Duodenal mucosa (tissue), 2 donors: ENCODE measurements at regions not wholly inside any gene's neighbourhood (a gene's known extent, or its start where the extent isn't known, plus 50 kb on each side); places are given as distances from the start of the nearest gene placed in this dataset.

Experiments
- H3K27ac ChIP-seq: one replicate; pipeline ENCODE4 v1.7.0; 2013; ENCODE audit warnings: low read depth, low read length
- H3K27me3 ChIP-seq, 2 donors: one replicate each; pipeline ENCODE4 v1.7.0; 2013; ENCODE audit warnings: low read length in 2 of 2, control low read depth in 1 of 2; ENCODE audit not compliant: insufficient read depth in 2 of 2, control insufficient read depth in 1 of 2
- H3K36me3 ChIP-seq, 2 donors: one replicate each; pipeline ENCODE4 v1.7.0; 2013; ENCODE audit warnings: low read length in 2 of 2, control low read depth in 1 of 2; ENCODE audit not compliant: insufficient read depth in 2 of 2, control insufficient read depth in 1 of 2
- H3K4me1 ChIP-seq, 2 donors: one replicate each; pipeline ENCODE4 v1.7.0; 2013; ENCODE audit warnings: low read length in 2 of 2, control low read depth in 1 of 2; ENCODE audit not compliant: insufficient read depth in 2 of 2, control insufficient read depth in 1 of 2
- H3K4me3 ChIP-seq, 2 donors: one replicate each; pipeline ENCODE4 v1.7.0; 2013; ENCODE audit warnings: low read length in 2 of 2, low read depth in 1 of 2
- H3K9ac ChIP-seq, 2 donors: one replicate each; pipeline ENCODE4 v1.7.0; 2013; ENCODE audit warnings: low read length in 2 of 2, low read depth in 1 of 2
- H3K9me3 ChIP-seq, 2 donors: one replicate each; pipeline ENCODE4 v1.7.0; 2013; ENCODE audit warnings: low read length in 2 of 2, control low read depth in 1 of 2; ENCODE audit not compliant: control insufficient read depth in 1 of 2

GRCh38 chr5:107168848-107169752 lies 501.6 kb downstream of the EFNA5 start:
- Histone ChIP-seq H3K27ac (no peak overlapping the region), H3K36me3 (no peaks in the 10 kb centered on the region), H3K27me3 (no peaks in the 10 kb centered on the region), H3K4me3 (no peak overlapping the region), H3K9ac (no peak overlapping the region), H3K9me3 (peaks cover 12 to 18% of the 10 kb centered on the region in 2 donors), H3K4me1 (no peaks in the 10 kb centered on the region)

GRCh38 chr5:107168086-107168485 lies 502.7 kb downstream of the EFNA5 start:
- Histone ChIP-seq H3K27ac (no peak overlapping the region), H3K36me3 (no peaks in the 10 kb centered on the region), H3K27me3 (no peaks in the 10 kb centered on the region), H3K9me3 (peaks cover 12 to 18% of the 10 kb centered on the region in 2 donors), H3K4me3 (no peak overlapping the region), H3K9ac (no peak overlapping the region), H3K4me1 (no peaks in the 10 kb centered on the region)

GRCh38 chr5:107165296-107165695 lies 505.4 kb downstream of the EFNA5 start:
- Histone ChIP-seq H3K4me1 (no peaks in the 10 kb centered on the region), H3K4me3 (no peak overlapping the region), H3K27me3 (no peaks in the 10 kb centered on the region), H3K9ac (no peak overlapping the region), H3K27ac (no peak overlapping the region), H3K9me3 (peaks cover 4 to 7% of the 10 kb centered on the region in 2 donors), H3K36me3 (no peaks in the 10 kb centered on the region)

- H3K4me3 ChIP-seq = no peak overlapping the region
- no peaks in the 10 kb centered on the region for H3K9me3 ChIP-seq
- no peak overlapping the region for H3K27ac ChIP-seq
- H3K9ac ChIP-seq = no peak overlapping the region
- no peaks in the 10 kb centered on the region for H3K36me3 ChIP-seq
- no peaks in the 10 kb centered on the region for H3K4me1 ChIP-seq
- no peaks in the 10 kb centered on the region for H3K27me3 ChIP-seq
Observed at GRCh38 chr5:107157809-107158208, 512.9 kb downstream of the EFNA5 start.

GRCh38 chr5:107155707-107156106 lies 515.0 kb downstream of the EFNA5 start:
- H3K36me3 ChIP-seq = no peaks in the 10 kb centered on the region
- H3K27me3 ChIP-seq = no peaks in the 10 kb centered on the region
- H3K4me3 ChIP-seq = no peak overlapping the region
- H3K4me1 ChIP-seq = no peaks in the 10 kb centered on the region
- H3K27ac ChIP-seq = no peak overlapping the region
- no peaks in the 10 kb centered on the region for H3K9me3 ChIP-seq
- H3K9ac ChIP-seq = no peak overlapping the region

- Histone ChIP-seq H3K9ac (no peak overlapping the region), H3K27me3 (no peaks in the 10 kb centered on the region), H3K4me1 (no peaks in the 10 kb centered on the region), H3K4me3 (no peak overlapping the region), H3K36me3 (no peaks in the 10 kb centered on the region), H3K9me3 (no peaks in the 10 kb centered on the region), H3K27ac (no peak overlapping the region)
Observed at GRCh38 chr5:107154593-107154992, 516.1 kb downstream of the EFNA5 start.

GRCh38 chr5:107153283-107153682 lies 517.5 kb downstream of the EFNA5 start:
- no peak overlapping the region for H3K9ac ChIP-seq
- H3K27ac ChIP-seq = no peak overlapping the region
- H3K36me3 ChIP-seq = no peaks in the 10 kb centered on the region
- H3K27me3 ChIP-seq = no peaks in the 10 kb centered on the region
- no peak overlapping the region for H3K4me3 ChIP-seq
- no peaks in the 10 kb centered on the region for H3K9me3 ChIP-seq
- H3K4me1 ChIP-seq = no peaks in the 10 kb centered on the region

- no peak overlapping the region for H3K4me3 ChIP-seq
- no peaks in the 10 kb centered on the region for H3K27me3 ChIP-seq
- H3K9me3 ChIP-seq = no peaks in the 10 kb centered on the region
- no peaks in the 10 kb centered on the region for H3K36me3 ChIP-seq
- no peaks in the 10 kb centered on the region for H3K4me1 ChIP-seq
- no peak overlapping the region for H3K9ac ChIP-seq
- H3K27ac ChIP-seq = no peak overlapping the region
Observed at GRCh38 chr5:107149243-107150005, 521.3 kb downstream of the EFNA5 start.

- H3K36me3 ChIP-seq = no peaks in the 10 kb centered on the region
- no peak overlapping the region for H3K9ac ChIP-seq
- no peaks in the 10 kb centered on the region for H3K27me3 ChIP-seq
- H3K27ac ChIP-seq = no peak overlapping the region
- H3K4me3 ChIP-seq = no peak overlapping the region
- H3K4me1 ChIP-seq = no peaks in the 10 kb centered on the region
- H3K9me3 ChIP-seq = no peaks in the 10 kb centered on the region
Observed at GRCh38 chr5:107147589-107147988, 523.1 kb downstream of the EFNA5 start.

GRCh38 chr5:107146901-107147300 lies 523.8 kb downstream of the EFNA5 start:
- H3K9ac ChIP-seq = no peak overlapping the region
- H3K27ac ChIP-seq = no peak overlapping the region
- H3K27me3 ChIP-seq = no peaks in the 10 kb centered on the region
- H3K4me3 ChIP-seq = no peak overlapping the region
- no peaks in the 10 kb centered on the region for H3K9me3 ChIP-seq
- no peaks in the 10 kb centered on the region for H3K36me3 ChIP-seq
- no peaks in the 10 kb centered on the region for H3K4me1 ChIP-seq
